ENCODE measurements at regions not wholly inside any gene's neighbourhood (a gene's known extent, or its start where the extent isn't known, plus 50 kb on each side); places are given as distances from the start of the nearest gene placed in this dataset.

DNA sequence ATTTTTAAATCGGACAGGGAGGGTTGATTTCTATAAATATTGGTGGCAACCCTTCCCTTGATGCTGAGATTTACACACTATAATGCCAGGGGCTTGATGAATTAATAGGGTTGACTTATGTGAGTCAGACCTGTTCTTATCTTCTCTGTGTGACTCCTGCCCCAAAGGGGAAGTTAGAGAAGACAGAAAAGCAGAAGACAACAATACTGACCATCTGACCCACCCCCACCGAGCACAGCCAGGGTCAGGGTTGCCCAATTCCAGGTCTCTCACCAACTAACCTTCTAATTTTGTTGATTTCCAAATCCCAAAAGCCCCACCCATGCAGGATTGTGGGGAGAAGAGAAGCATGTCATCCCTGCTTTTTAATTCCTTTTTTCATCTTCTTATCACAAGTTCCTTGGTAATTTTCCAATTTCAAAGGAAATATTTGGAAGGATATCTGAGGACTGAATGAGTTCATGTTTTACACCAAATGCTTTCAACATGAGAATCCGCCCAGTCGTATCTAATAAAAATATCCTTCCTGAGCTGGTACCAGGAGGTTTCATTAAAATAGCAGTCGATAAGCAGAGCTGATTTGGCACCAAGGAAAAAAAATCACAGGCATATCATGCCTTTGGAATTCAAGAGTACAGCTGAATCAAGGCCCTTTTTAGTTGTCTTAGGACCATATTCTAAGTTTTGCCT lies 603.4 kb upstream of the CDH11 start:
- no peak for DNase-seq (ENCODE audit: low spot score)
- CTCF ChIA-PET (ENCODE audit: low intra/inter-chr PET ratio, low total read pairs) = no interaction called here
- H3K9me3 ChIP-seq (ENCODE audit: low read length) = no peaks in the 10 kb centered on the region
- no peak for TF ChIP-seq TBX3 (IDR thresholded peaks at IDR 0.05; ENCODE audit: borderline replicate concordance)
- no peak for TF ChIP-seq ZNF10 (CRISPR knock-in tag; IDR thresholded peaks at IDR 0.05; ENCODE audit: borderline replicate concordance, low read depth)
- no peak for TF ChIP-seq MLXIP (CRISPR knock-in tag; IDR thresholded peaks at IDR 0.05; ENCODE audit: borderline replicate concordance)
- in situ Hi-C loops (cut with HindIII; ENCODE audit: extremely low pct_ligation_motif_present, low pct_unique_long_range_greater_than_20kb) (no loop called here), intact Hi-C loops (cut with micrococcal nuclease; ENCODE audit: unreplicated experiment) (no loop called here)
- H4K20me1 ChIP-seq (ENCODE audit: insufficient read depth, low read length) = no peaks in the 10 kb centered on the region
- no peak overlapping the region for H3K27ac ChIP-seq (ENCODE audit: extremely low read length, insufficient read depth, low read length)
- peaks cover 0 to 4% of the 10 kb centered on the region in 2 experiments; a peak in 1 of 5 replicates for H3K27me3 ChIP-seq (ENCODE audit: control insufficient read depth in 1 of 2, insufficient read depth in 2 of 2, low read length in 2 of 2)
- peaks cover 12% of the 10 kb centered on the region for H3K4me1 ChIP-seq (ENCODE audit: insufficient read depth, low read length)
- POLR2A ChIA-PET = no interaction called here
- H3K9ac ChIP-seq (ENCODE audit: insufficient read depth, low read depth, low read length) = no peak overlapping the region
- no peaks in the 10 kb centered on the region for H3K36me3 ChIP-seq (replicated peaks in 1 of 2; ENCODE audit: control insufficient read depth in 1 of 2, insufficient read depth in 2 of 2, low read length in 2 of 2)
- no peaks in the 10 kb centered on the region for H3K79me2 ChIP-seq (ENCODE audit: insufficient read depth, low read length)
- H2AFZ ChIP-seq (ENCODE audit: low read length) = no peak overlapping the region
- H3K4me2 ChIP-seq (ENCODE audit: low read depth, low read length) = no peak overlapping the region
- FAIRE-seq = no peak
- H3K4me3 ChIP-seq (replicated peaks in 1 of 3; ENCODE audit: insufficient read depth in 1 of 3, low read depth in 2 of 3, low read length in 3 of 3) = no peak overlapping the region
- BruUV-seq (replicated peaks) = no TSS peak
- WGBS (ENCODE audit: low lambda C conversion rate) = 29% methylated on average over 5 of the region's 5 CpGs
- ATAC-seq = no peak

DNA sequence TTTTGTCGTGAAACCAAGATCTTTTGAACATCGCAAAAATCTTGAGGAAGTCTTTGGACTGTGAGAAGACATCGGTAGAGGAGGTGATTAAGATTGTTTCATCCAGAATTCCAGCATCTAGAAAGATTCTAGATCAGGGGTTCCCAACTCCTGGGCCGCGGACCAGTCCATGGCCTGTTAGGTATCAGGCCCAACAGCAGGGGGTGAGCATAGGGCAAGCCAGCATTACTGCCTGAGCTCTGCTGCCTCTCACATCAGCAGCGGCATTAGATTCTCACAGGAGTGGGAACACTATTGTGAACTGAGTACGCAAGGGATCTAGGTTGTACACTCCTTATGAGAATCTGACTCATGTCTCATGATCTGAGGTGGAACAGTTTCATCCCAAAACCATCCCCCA lies 600.6 kb upstream of the CDH11 start:
- CTCF ChIA-PET (ENCODE audit: low intra/inter-chr PET ratio, low total read pairs) = no interaction called here
- no peak for FAIRE-seq
- TF ChIP-seq ZNF878 (CRISPR knock-in tag; IDR thresholded peaks at IDR 0.05) = no peak
- TF ChIP-seq, protein P1, sequence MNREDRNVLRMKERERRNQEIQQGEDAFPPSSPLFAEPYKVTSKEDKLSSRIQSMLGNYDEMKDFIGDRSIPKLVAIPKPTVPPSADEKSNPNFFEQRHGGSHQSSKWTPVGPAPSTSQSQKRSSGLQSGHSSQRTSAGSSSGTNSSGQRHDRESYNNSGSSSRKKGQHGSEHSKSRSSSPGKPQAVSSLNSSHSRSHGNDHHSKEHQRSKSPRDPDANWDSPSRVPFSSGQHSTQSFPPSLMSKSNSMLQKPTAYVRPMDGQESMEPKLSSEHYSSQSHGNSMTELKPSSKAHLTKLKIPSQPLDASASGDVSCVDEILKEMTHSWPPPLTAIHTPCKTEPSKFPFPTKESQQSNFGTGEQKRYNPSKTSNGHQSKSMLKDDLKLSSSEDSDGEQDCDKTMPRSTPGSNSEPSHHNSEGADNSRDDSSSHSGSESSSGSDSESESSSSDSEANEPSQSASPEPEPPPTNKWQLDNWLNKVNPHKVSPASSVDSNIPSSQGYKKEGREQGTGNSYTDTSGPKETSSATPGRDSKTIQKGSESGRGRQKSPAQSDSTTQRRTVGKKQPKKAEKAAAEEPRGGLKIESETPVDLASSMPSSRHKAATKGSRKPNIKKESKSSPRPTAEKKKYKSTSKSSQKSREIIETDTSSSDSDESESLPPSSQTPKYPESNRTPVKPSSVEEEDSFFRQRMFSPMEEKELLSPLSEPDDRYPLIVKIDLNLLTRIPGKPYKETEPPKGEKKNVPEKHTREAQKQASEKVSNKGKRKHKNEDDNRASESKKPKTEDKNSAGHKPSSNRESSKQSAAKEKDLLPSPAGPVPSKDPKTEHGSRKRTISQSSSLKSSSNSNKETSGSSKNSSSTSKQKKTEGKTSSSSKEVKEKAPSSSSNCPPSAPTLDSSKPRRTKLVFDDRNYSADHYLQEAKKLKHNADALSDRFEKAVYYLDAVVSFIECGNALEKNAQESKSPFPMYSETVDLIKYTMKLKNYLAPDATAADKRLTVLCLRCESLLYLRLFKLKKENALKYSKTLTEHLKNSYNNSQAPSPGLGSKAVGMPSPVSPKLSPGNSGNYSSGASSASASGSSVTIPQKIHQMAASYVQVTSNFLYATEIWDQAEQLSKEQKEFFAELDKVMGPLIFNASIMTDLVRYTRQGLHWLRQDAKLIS (CRISPR knock-in tag; IDR thresholded peaks at IDR 0.05) = no peak
- no peak for TF ChIP-seq ZNF597 (CRISPR knock-in tag; IDR thresholded peaks at IDR 0.05)

More for the DNA sequence above, 600.6 kb upstream of the CDH11 start:
- Histone ChIP-seq H3K27me3 (ENCODE audit: control insufficient read depth in 1 of 2, insufficient read depth in 2 of 2, low read length in 2 of 2) (peaks cover 0 to 4% of the 10 kb centered on the region in 2 experiments; a peak in 1 of 5 replicates), H3K27ac (ENCODE audit: extremely low read length, insufficient read depth, low read length) (no peak overlapping the region), H3K9ac (ENCODE audit: insufficient read depth, low read depth, low read length) (no peak overlapping the region), H2AFZ (ENCODE audit: low read length) (no peak overlapping the region), H3K4me1 (ENCODE audit: insufficient read depth, low read length) (peaks cover 4% of the 10 kb centered on the region), H3K9me3 (ENCODE audit: low read length) (no peaks in the 10 kb centered on the region), H3K36me3 (replicated peaks in 1 of 2; ENCODE audit: control insufficient read depth in 1 of 2, insufficient read depth in 2 of 2, low read length in 2 of 2) (no peaks in the 10 kb centered on the region), H4K20me1 (ENCODE audit: insufficient read depth, low read length) (no peaks in the 10 kb centered on the region), H3K4me3 (replicated peaks in 1 of 3; ENCODE audit: insufficient read depth in 1 of 3, low read depth in 2 of 3, low read length in 3 of 3) (no peak overlapping the region), H3K79me2 (ENCODE audit: insufficient read depth, low read length) (no peaks in the 10 kb centered on the region), H3K4me2 (ENCODE audit: low read depth, low read length) (no peak overlapping the region)
- no peak for DNase-seq (ENCODE audit: low spot score)
- POLR2A ChIA-PET = no interaction called here
- WGBS (ENCODE audit: low lambda C conversion rate) = 27% methylated on average over 6 of the region's 7 CpGs
- BruUV-seq (replicated peaks) = no TSS peak
- intact Hi-C loops (cut with micrococcal nuclease; ENCODE audit: unreplicated experiment) = no loop called here
- ATAC-seq = peak; percentile 66
- in situ Hi-C loops (cut with HindIII; ENCODE audit: extremely low pct_ligation_motif_present, low pct_unique_long_range_greater_than_20kb) = no loop called here
